Keratinocyte (primary cell): ENCODE measurements at regions not wholly inside any gene's neighbourhood (a gene's known extent, or its start where the extent isn't known, plus 50 kb on each side); places are given as distances from the start of the nearest gene placed in this dataset.

Experiments used
- DNase-seq: peaks from one replicate; pipeline ENCODE4 v3.0.0-alpha.2; 2011; ENCODE audit warnings: low read depth, missing footprints, low spot score
- FAIRE-seq: peaks from 2 replicates; lab custom pipeline; 2011; peaks lifted over from hg19 to GRCh38; lab: Jason Lieb, UNC
- H2AFZ ChIP-seq: 2 replicates; pipeline ENCODE4 v1.6.0; 2012; ENCODE audit warnings: low read length, control low read depth, inconsistent platforms; ENCODE audit not compliant: control insufficient read depth
- H3K27ac ChIP-seq: 2 replicates; pipeline ENCODE4 v1.5.1; 2011; ENCODE audit warnings: low read length; ENCODE audit not compliant: control insufficient read depth, insufficient read depth
- H3K27me3 ChIP-seq: 3 replicates; pipeline ENCODE4 v1.6.0; 2011; ENCODE audit warnings: low read length; ENCODE audit not compliant: control insufficient read depth, insufficient read depth; ENCODE audit errors: extremely low read depth
- H3K36me3 ChIP-seq, 2 experiments: 2 replicates in 1 of 2; 3 replicates in 1 of 2; pipeline ENCODE4 v1.5.1; 2011; ENCODE audit warnings: low read length in 2 of 2, mild to moderate bottlenecking in 1 of 2; ENCODE audit not compliant: control insufficient read depth in 2 of 2, insufficient read depth in 2 of 2; ENCODE audit errors: extremely low read depth in 1 of 2
- H3K4me1 ChIP-seq: 3 replicates; pipeline ENCODE4 v1.5.1; 2011; ENCODE audit warnings: low read length; ENCODE audit not compliant: control insufficient read depth, insufficient read depth; ENCODE audit errors: extremely low read depth
- H3K4me2 ChIP-seq: 3 replicates; pipeline ENCODE4 v1.6.0; 2011; ENCODE audit warnings: low read depth, low read length; ENCODE audit not compliant: control insufficient read depth, insufficient read depth; ENCODE audit errors: extremely low read depth
- H3K4me3 ChIP-seq, 3 experiments: fragments of 200-600 bp in 1 of 3; sonication (generic) in 1 of 3; 2 replicates in 2 of 3; 3 replicates in 1 of 3; pipeline ENCODE4 v1.5.1; 2011 to 2016; ENCODE audit warnings: low read length in 3 of 3, mild to moderate bottlenecking in 3 of 3, control low read depth in 2 of 3, inconsistent platforms in 1 of 3, low read depth in 1 of 3, mixed read lengths in 1 of 3, mixed run types in 1 of 3, moderate library complexity in 1 of 3; ENCODE audit not compliant: control insufficient read depth in 2 of 3, insufficient read depth in 2 of 3; ENCODE audit errors: extremely low read depth in 1 of 3
- H3K79me2 ChIP-seq: 2 replicates; pipeline ENCODE4 v1.6.0; 2012; ENCODE audit warnings: low read length; ENCODE audit not compliant: control insufficient read depth, insufficient read depth
- H3K9ac ChIP-seq: 3 replicates; pipeline ENCODE4 v1.6.0; 2011; ENCODE audit warnings: low read length; ENCODE audit not compliant: control insufficient read depth, insufficient read depth; ENCODE audit errors: extremely low read depth
- H3K9me1 ChIP-seq: 3 replicates; pipeline ENCODE4 v1.6.0; 2011; ENCODE audit warnings: low read length; ENCODE audit not compliant: control insufficient read depth, insufficient read depth; ENCODE audit errors: extremely low read depth
- H3K9me3 ChIP-seq: 2 replicates; pipeline ENCODE4 v1.5.1; 2012; ENCODE audit warnings: low read depth, low read length; ENCODE audit not compliant: control insufficient read depth
- H4K20me1 ChIP-seq: 3 replicates; pipeline ENCODE4 v1.6.0; 2011; ENCODE audit warnings: low read length; ENCODE audit not compliant: control insufficient read depth, insufficient read depth; ENCODE audit errors: extremely low read depth
- EZH2 ChIP-seq: IDR thresholded peaks from one replicate; pipeline ENCODE4 v1.6.1; 2012; ENCODE audit warnings: inconsistent platforms, mild to moderate bottlenecking, low read length, moderate library complexity
- dilution Hi-C: fragments of 300-500 bp; cut with MboI; formaldehyde crosslinking; loops from one replicate; pipeline ENCODE4 v1.7.0; 2020; ENCODE audit warnings: low sequenced_read_pairs; ENCODE audit not compliant: extremely low pct_ligation_motif_present
- TF ChIP-seq, protein P1 (sequence below), 3 experiments: IDR thresholded peaks in 1 of 3; conservative IDR thresholded peaks in 1 of 3; optimal IDR thresholded peaks in 1 of 3; 2 replicates in 2 of 3; 3 replicates in 1 of 3; pipeline versions ENCODE3 to v1.5.1; 2011; ENCODE audit warnings: low read length in 3 of 3, mild to moderate bottlenecking in 3 of 3, moderate library complexity in 2 of 3, control low read depth in 1 of 3, inconsistent platforms in 1 of 3; ENCODE audit not compliant: insufficient read depth in 2 of 3; ENCODE audit errors: extremely low read depth in 1 of 3

DNA sequence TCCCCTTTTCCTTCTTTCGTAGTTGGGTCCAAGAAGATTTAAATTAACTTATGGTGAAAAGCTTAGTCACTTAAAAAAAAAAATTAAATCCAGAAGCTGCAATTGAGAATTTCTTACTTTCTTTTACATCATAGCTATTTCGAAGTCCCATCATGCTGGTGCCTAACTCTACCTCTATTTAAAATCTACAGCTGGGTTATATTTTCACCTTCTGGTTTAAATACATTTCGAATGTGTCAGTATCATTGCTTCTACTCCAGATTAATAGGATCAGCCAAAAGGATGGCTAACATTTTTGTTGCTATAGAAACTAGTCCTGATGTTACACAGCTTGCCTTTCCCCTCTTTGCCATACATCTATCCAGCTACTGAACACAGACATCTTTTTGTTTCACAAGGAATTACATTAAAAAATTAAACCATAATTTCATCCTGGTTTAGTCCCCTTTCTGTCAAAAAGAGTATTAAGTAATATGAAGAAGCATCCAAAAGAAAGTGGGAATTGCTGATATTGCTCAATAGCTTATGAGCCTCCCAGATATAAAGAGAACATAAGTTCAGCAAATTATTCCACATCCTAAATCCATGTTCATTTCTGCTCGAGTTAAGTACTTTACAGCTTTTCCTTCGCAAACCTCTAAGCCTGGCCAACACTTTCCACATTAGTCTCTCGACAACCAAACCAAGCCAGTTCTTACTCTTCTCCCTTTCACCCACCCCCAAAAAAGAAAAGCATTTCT is 396.7 kb upstream of the DAB1 start:
- H3K36me3 ChIP-seq = no peaks in the 10 kb centered on the region
- FAIRE-seq = no peak
- no peak for TF ChIP-seq EZH2
- TF ChIP-seq, protein P1, sequence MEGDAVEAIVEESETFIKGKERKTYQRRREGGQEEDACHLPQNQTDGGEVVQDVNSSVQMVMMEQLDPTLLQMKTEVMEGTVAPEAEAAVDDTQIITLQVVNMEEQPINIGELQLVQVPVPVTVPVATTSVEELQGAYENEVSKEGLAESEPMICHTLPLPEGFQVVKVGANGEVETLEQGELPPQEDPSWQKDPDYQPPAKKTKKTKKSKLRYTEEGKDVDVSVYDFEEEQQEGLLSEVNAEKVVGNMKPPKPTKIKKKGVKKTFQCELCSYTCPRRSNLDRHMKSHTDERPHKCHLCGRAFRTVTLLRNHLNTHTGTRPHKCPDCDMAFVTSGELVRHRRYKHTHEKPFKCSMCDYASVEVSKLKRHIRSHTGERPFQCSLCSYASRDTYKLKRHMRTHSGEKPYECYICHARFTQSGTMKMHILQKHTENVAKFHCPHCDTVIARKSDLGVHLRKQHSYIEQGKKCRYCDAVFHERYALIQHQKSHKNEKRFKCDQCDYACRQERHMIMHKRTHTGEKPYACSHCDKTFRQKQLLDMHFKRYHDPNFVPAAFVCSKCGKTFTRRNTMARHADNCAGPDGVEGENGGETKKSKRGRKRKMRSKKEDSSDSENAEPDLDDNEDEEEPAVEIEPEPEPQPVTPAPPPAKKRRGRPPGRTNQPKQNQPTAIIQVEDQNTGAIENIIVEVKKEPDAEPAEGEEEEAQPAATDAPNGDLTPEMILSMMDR (optimal IDR thresholded peaks at IDR 0.05 in 1 of 3, IDR thresholded peaks at IDR 0.05 in 1 of 3, conservative IDR thresholded peaks at IDR 0.05 in 1 of 3; ENCODE audit: extremely low read depth in 1 of 3, insufficient read depth in 2 of 3, low read length in 3 of 3) = no peak
- no peak for DNase-seq
- H3K9me3 ChIP-seq = no peaks in the 10 kb centered on the region
- H3K27me3 ChIP-seq = no peaks in the 10 kb centered on the region
- H3K4me3 ChIP-seq = no peak overlapping the region
- no peak overlapping the region for H3K9ac ChIP-seq
- no peaks in the 10 kb centered on the region for H3K79me2 ChIP-seq
- no peak overlapping the region for H3K4me2 ChIP-seq
- no peak overlapping the region for H2AFZ ChIP-seq
- no peaks in the 10 kb centered on the region for H3K9me1 ChIP-seq
- H3K27ac ChIP-seq = no peak overlapping the region
- H4K20me1 ChIP-seq = no peaks in the 10 kb centered on the region
- peaks cover 11% of the 10 kb centered on the region for H3K4me1 ChIP-seq
- dilution Hi-C loops = no loop called here

DNA sequence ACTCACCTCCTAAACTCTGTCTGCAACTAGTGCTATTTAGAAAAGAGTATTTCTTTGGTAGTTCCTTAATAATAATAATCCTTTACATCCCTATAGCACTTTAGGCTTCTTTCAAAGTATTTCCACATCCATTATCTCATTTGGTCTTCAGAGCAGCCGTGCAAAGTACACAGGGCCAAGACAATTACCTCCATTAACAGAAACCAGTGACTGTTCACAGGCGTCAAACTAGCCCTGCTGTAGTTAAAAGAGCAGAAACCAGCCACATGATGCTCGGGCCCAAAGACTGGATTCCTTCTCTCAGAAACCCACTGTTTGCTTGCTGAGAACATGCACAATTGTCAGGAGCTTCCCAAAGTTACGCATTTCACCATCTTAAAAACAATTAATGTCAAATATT is 396.0 kb upstream of the DAB1 start:
- Histone ChIP-seq H2AFZ (no peak overlapping the region), H3K4me2 (no peak overlapping the region), H3K27me3 (no peaks in the 10 kb centered on the region), H3K9me3 (no peaks in the 10 kb centered on the region), H3K36me3 (no peaks in the 10 kb centered on the region), H3K9ac (no peak overlapping the region), H4K20me1 (no peaks in the 10 kb centered on the region), H3K4me1 (peaks cover 9% of the 10 kb centered on the region), H3K27ac (no peak overlapping the region), H3K79me2 (no peaks in the 10 kb centered on the region), H3K4me3 (no peak overlapping the region), H3K9me1 (no peaks in the 10 kb centered on the region)
- TF ChIP-seq, protein P1 (optimal IDR thresholded peaks at IDR 0.05 in 1 of 3, IDR thresholded peaks at IDR 0.05 in 1 of 3, conservative IDR thresholded peaks at IDR 0.05 in 1 of 3; ENCODE audit: extremely low read depth in 1 of 3, insufficient read depth in 2 of 3, low read length in 3 of 3) = no peak
- TF ChIP-seq EZH2 = no peak
- dilution Hi-C loops = no loop called here
- FAIRE-seq (no peak), DNase-seq (no peak)
